Uterus (tissue), 3 donors: ENCODE measurements at regions not wholly inside any gene's neighbourhood (a gene's known extent, or its start where the extent isn't known, plus 50 kb on each side); places are given as distances from the start of the nearest gene placed in this dataset.

Source experiments
- DNase-seq, 2 donors: peaks; one replicate each; pipeline ENCODE4 v3.0.0-alpha.2; 2019 to 2020
- H3K27ac ChIP-seq, 2 donors: fragments of 200-600 bp; sonication (generic); 1 replicate in 1 of 2; 2 replicates in 1 of 2; pipeline ENCODE4 v1.5.1; 2016 to 2018
- H3K27me3 ChIP-seq, 2 donors: fragments of 200-600 bp; sonication (generic); one replicate each; pipeline ENCODE4 v1.5.1; 2018 to 2019; ENCODE audit warnings: control low read depth in 1 of 2
- H3K36me3 ChIP-seq, 2 donors: fragments of 200-600 bp; sonication (generic); one replicate each; pipeline ENCODE4 v1.5.1; 2019; ENCODE audit warnings: control low read depth in 1 of 2
- H3K4me1 ChIP-seq, 2 donors: fragments of 200-600 bp; sonication (generic); one replicate each; pipeline ENCODE4 v1.5.1; 2018 to 2019; ENCODE audit warnings: control low read depth in 1 of 2
- H3K4me3 ChIP-seq, 2 donors: fragments of 200-600 bp; sonication (generic); 1 replicate in 1 of 2; 2 replicates in 1 of 2; pipeline ENCODE4 v1.5.1; 2018 to 2019; ENCODE audit warnings: mild to moderate bottlenecking in 1 of 2
- H3K9me3 ChIP-seq, 2 donors: fragments of 200-600 bp; sonication (generic); one replicate each; pipeline ENCODE4 v1.5.1; 2019; ENCODE audit warnings: control low read depth in 1 of 2
- POLR2A ChIP-seq, 2 donors: fragments of 450-650 bp; IDR thresholded peaks; one replicate each; pipeline ENCODE4 v1.6.1; 2016; ENCODE audit warnings: antibody characterized with exemption in 2 of 2, mild to moderate bottlenecking in 1 of 2, moderate library complexity in 1 of 2
- intact Hi-C: fragments of 100-400 bp; cut with DNase I; formaldehyde crosslinking; loops from one replicate; pipeline ENCODE4 v1.15.1; 2023; ENCODE audit warnings: low total_unique reads
- TF ChIP-seq, protein P1 (sequence below), 4 experiments: fragments of 200-600 bp in 2 of 4; fragments of 450-650 bp in 2 of 4; sonication (generic) in 2 of 4; IDR thresholded peaks; one replicate each; pipeline ENCODE4 v1.5.1; 2016 to 2019; ENCODE audit warnings: antibody characterized with exemption in 4 of 4, mild to moderate bottlenecking in 2 of 4, moderate library complexity in 1 of 4
- donor health status: DM: yes; HTN: yes; CAD: no.

DNA sequence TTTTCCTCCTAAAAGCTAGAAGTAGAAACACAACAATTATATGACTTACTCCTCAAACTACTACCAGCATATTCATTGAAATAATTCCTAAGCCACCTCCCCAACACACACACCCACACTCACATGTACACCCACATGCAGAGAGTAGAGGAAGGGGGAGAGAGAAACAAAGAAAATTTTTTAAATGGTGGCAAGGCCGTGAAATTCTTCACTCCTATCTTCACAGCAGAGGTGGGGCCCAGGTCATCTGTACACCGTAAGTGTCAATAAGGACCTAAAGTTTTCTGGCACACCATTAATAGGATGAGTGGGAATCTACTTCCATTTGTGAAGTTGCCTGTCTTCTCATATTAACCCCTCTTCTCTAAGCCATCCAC, 73.9 kb upstream of the EGLN3 start:
- intact Hi-C loops = no loop called here
- Histone ChIP-seq H3K36me3 (no peaks in the 10 kb centered on the region), H3K9me3 (no peaks in the 10 kb centered on the region), H3K4me3 (no peak overlapping the region), H3K27ac (no peak overlapping the region), H3K27me3 (no peaks in the 10 kb centered on the region), H3K4me1 (no peaks in the 10 kb centered on the region)
- DNase-seq = no peak
- no peak for TF ChIP-seq POLR2A (IDR thresholded peaks at IDR 0.05)
- TF ChIP-seq, protein P1, sequence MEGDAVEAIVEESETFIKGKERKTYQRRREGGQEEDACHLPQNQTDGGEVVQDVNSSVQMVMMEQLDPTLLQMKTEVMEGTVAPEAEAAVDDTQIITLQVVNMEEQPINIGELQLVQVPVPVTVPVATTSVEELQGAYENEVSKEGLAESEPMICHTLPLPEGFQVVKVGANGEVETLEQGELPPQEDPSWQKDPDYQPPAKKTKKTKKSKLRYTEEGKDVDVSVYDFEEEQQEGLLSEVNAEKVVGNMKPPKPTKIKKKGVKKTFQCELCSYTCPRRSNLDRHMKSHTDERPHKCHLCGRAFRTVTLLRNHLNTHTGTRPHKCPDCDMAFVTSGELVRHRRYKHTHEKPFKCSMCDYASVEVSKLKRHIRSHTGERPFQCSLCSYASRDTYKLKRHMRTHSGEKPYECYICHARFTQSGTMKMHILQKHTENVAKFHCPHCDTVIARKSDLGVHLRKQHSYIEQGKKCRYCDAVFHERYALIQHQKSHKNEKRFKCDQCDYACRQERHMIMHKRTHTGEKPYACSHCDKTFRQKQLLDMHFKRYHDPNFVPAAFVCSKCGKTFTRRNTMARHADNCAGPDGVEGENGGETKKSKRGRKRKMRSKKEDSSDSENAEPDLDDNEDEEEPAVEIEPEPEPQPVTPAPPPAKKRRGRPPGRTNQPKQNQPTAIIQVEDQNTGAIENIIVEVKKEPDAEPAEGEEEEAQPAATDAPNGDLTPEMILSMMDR (IDR thresholded peaks at IDR 0.05) = no peak

DNA sequence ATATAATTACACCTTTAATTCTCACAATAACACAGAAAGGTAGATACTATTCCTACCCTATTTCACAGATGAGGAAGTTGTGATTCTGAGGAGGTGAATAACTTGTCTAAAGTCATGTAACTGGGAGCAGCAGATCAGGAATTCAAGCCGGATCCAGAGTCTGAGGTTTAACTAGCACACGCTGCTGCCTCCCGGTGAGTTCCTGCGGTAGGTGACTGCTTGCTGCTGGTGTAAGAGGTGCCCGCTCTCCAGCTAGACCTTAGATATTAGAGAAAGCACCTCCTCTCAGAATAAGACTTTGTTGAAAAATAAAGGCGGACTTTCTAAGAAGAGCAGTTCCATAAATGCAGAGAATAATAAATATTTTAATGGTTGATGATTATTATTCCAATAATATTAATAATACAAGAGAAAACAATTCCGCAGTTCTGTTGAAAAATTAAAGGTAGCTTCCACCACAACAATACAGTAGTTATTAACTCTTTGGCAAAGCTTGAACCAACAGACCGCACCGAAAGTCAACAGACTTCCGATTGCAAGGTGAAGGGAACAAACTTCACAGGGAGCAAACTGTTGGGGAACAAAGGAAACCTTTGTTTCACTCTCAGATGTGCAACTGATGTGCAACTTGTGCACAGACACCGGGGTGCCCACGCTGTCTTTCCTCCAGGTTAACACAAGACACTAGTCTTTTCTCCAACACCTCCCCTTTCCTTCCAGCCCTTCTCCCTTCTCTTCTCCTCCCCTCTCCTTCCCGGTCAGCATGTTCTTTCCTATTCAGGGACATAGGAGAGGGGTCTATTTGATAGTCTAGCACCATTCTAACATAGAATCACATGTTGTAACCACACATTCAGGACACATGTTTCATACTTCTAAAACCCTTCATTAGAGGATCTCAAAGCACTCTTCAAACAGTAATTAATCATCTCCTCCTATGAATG, 73.2 kb upstream of the EGLN3 start:
- Histone ChIP-seq H3K4me1 (no peaks in the 10 kb centered on the region), H3K9me3 (no peaks in the 10 kb centered on the region), H3K36me3 (no peaks in the 10 kb centered on the region), H3K4me3 (no peak overlapping the region), H3K27me3 (no peaks in the 10 kb centered on the region), H3K27ac (no peak overlapping the region)
- no peak for TF ChIP-seq POLR2A (IDR thresholded peaks at IDR 0.05)
- TF ChIP-seq, protein P1 (IDR thresholded peaks at IDR 0.05) = no peak
- no peak for DNase-seq
- intact Hi-C loops = no loop called here

DNA sequence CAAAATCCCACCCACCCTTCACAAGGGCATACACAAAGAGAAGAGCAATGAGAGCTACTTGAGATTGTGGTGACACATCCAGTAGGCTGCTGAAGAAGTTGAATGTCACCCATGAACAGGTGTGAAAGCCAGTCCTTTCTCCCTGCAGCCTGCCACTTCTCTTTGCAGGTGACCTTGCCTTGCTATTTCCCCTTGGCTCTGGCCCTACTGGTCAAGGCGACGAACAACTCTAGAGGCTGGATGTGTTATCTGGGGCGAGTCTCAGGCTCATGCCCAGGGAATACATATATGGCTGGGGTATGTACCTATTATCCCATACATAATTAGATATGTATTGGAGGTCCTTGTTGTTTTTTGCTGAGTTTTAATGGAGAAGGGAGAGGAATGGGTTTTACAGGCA, 70.2 kb upstream of the EGLN3 start:
- intact Hi-C loops = no loop called here
- Histone ChIP-seq H3K27me3 (no peaks in the 10 kb centered on the region), H3K4me3 (no peak overlapping the region), H3K9me3 (no peaks in the 10 kb centered on the region), H3K36me3 (no peaks in the 10 kb centered on the region), H3K27ac (no peak overlapping the region), H3K4me1 (no peaks in the 10 kb centered on the region)
- no peak for DNase-seq
- no peak for TF ChIP-seq POLR2A (IDR thresholded peaks at IDR 0.05)
- TF ChIP-seq, protein P1 (IDR thresholded peaks at IDR 0.05) = no peak

DNA sequence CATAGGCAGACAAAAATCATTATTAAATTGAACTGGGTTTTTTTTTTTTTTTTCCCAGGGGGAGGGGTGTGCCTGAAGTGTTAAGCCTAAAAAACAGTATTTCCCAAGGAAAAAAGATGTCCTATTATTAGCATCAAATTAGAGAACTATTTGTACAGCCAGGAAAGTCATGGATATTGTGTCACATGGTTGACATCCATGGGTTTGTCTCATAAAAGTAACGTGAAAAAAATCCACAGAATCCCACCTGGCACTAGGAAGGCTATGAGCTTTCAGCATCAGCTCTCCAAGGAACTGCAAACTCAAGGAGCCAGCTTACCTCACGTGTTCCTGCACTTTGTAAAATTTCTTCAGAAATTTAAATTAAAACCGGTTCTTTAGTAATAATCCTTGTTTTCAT, 69.1 kb upstream of the EGLN3 start:
- TF ChIP-seq POLR2A (IDR thresholded peaks at IDR 0.05) = no peak
- TF ChIP-seq, protein P1 (IDR thresholded peaks at IDR 0.05) = no peak
- Histone ChIP-seq H3K27ac (no peak overlapping the region), H3K36me3 (no peaks in the 10 kb centered on the region), H3K4me1 (no peaks in the 10 kb centered on the region), H3K9me3 (no peaks in the 10 kb centered on the region), H3K4me3 (no peak overlapping the region), H3K27me3 (no peaks in the 10 kb centered on the region)
- peak in 1 of 2 donors; percentile 29 for DNase-seq
- intact Hi-C loops = no loop called here

GRCh38 chr14:34018564-34019244, 67.8 kb upstream of the EGLN3 start:
- Histone ChIP-seq H3K36me3 (no peaks in the 10 kb centered on the region), H3K4me3 (no peak overlapping the region), H3K27ac (peak overlapping the region in 1 of 2 donors; percentile 36), H3K27me3 (no peaks in the 10 kb centered on the region), H3K4me1 (no peaks in the 10 kb centered on the region), H3K9me3 (no peaks in the 10 kb centered on the region)
- no peak for TF ChIP-seq POLR2A (IDR thresholded peaks at IDR 0.05)
- TF ChIP-seq, protein P1 (IDR thresholded peaks at IDR 0.05) = no peak
- intact Hi-C loops = no loop called here
- DNase-seq = peak; percentile 45 to 59
